Pancreas (tissue), 10 donors: ENCODE measurements at regions not wholly inside any gene's neighbourhood (a gene's known extent, or its start where the extent isn't known, plus 50 kb on each side); places are given as distances from the start of the nearest gene placed in this dataset.

Experiments used
- ATAC-seq, 4 donors: fragments of 200-7000 bp; cut with Tn5 transposase; one replicate each; pipeline versions ENCODE4 v1.8.0 to v1.9.1; 2020; ENCODE audit warnings: mild to moderate bottlenecking in 4 of 4, moderate library complexity in 4 of 4
- DNase-seq, 6 donors: peaks; one replicate each; pipeline ENCODE4 v3.0.0-alpha.2; 2020
- FAIRE-seq: peaks from 2 replicates; lab custom pipeline; 2012; peaks lifted over from hg19 to GRCh38; lab: Jason Lieb, UNC
- H3K27ac ChIP-seq, 4 donors: fragments of 200-600 bp; sonication (generic); 1 replicate in 3 of 4; 2 replicates in 1 of 4; pipeline versions ENCODE4 v1.5.0 to v1.8.0; 2020
- H3K27me3 ChIP-seq, 4 donors: fragments of 200-600 bp; one replicate each; pipeline ENCODE4 v1.8.0; 2021
- H3K36me3 ChIP-seq, 3 donors: fragments of 200-600 bp; sonication (generic) in 1 of 3; one replicate each; pipeline versions ENCODE4 v1.5.0 to v1.8.0; 2020 to 2021
- H3K4me1 ChIP-seq, 3 donors: fragments of 200-600 bp; one replicate each; pipeline ENCODE4 v1.8.0; 2021
- H3K4me3 ChIP-seq, 4 donors: fragments of 200-600 bp; sonication (generic) in 2 of 4; one replicate each; pipeline versions ENCODE4 v1.5.0 to v1.8.0; 2020 to 2021
- H3K9me3 ChIP-seq, 4 donors: fragments of 200-600 bp; one replicate each; pipeline ENCODE4 v1.8.0; 2021
- WGBS, 2 donors: extraction: QIAGEN DNeasy Blood & Tissue Kit; methylation state at CpG; one replicate each; pipeline ENCODE4 v1.1.7; 2013; 5-methylcytosine and 5-hydroxymethylcytosine counted together
- intact Hi-C, 3 donors: fragments of 100-400 bp; cut with DNase I; formaldehyde crosslinking; loops; one replicate each; pipeline versions ENCODE4 v1.11.1 to v1.14.2; 2022
- TF ChIP-seq, protein P1 (sequence below), 4 donors: fragments of 200-600 bp; sonication (generic) in 3 of 4; IDR thresholded peaks; one replicate each; pipeline versions ENCODE4 v1.5.0 to v1.8.0; 2021; ENCODE audit warnings: antibody characterized with exemption in 4 of 4
- donor health status: healthy with polysubstance abuse.
- donor health status: DM: no; HTN: no; CAD: no; lungs with moderate emphysema.
- donor health status: DM: no; HTN: no; CAD: no.
- donor health status: control.
- donor health status: control.
- donor health status: Bipolar disorder and iron deficiency.
- donor health status: DM: yes; HTN: yes; CAD: no.
- donor health status: DM: no; HTN: no; CAD: no.
- donor health status: DM: no; HTN: no; CAD: no.
- donor health status: DM: yes; HTN: yes; CAD: no.

- Histone ChIP-seq H3K4me3 (no peak overlapping the region), H3K27me3 (no peaks in the 10 kb centered on the region), H3K4me1 (no peaks in the 10 kb centered on the region), H3K9me3 (no peaks in the 10 kb centered on the region), H3K36me3 (no peaks in the 10 kb centered on the region), H3K27ac (no peak overlapping the region)
- DNase-seq (peak in 1 of 6 donors; percentile 16), ATAC-seq (peak in 3 of 4 donors; percentile 53 to 80 (median 60)), FAIRE-seq (no peak)
- intact Hi-C loops, result no loop called here
- 36 to 38% methylated on average over 9 of the region's 9 CpGs for WGBS, 2 donors
- TF ChIP-seq, protein P1, sequence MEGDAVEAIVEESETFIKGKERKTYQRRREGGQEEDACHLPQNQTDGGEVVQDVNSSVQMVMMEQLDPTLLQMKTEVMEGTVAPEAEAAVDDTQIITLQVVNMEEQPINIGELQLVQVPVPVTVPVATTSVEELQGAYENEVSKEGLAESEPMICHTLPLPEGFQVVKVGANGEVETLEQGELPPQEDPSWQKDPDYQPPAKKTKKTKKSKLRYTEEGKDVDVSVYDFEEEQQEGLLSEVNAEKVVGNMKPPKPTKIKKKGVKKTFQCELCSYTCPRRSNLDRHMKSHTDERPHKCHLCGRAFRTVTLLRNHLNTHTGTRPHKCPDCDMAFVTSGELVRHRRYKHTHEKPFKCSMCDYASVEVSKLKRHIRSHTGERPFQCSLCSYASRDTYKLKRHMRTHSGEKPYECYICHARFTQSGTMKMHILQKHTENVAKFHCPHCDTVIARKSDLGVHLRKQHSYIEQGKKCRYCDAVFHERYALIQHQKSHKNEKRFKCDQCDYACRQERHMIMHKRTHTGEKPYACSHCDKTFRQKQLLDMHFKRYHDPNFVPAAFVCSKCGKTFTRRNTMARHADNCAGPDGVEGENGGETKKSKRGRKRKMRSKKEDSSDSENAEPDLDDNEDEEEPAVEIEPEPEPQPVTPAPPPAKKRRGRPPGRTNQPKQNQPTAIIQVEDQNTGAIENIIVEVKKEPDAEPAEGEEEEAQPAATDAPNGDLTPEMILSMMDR (IDR thresholded peaks at IDR 0.05), result no peak
These were observed 86.9 kb downstream of the RDH14 start for GRCh38 chr2:18473241-18474181.

DNA sequence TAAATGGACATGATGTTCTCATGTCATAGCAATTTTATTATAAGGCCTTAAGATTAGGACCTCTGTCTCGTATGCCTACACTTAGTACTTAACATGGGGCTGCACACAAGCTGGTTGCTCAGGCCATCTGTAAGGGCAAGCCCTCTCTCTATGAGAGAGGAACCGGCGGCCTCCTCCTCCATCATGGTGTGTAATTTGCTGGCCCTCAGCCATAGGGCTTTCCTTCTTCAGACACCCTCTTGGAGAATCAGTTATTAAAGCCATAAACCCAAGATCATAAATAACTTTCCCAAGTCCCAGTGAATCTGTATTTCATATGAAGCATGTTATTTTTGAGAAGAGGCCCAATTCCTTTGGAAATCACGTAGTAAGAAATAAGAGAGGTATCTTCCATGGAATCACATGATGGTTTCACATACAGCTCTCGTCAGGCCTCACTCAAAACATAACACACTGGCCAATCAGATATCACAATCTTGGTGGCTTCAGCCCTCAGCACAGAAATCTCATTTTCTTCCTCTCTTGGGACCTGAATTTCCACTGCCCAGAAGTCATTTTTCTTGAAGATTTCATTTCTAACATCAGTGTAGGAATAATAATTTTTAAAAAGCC lies 92.6 kb downstream of the RDH14 start:
- FAIRE-seq (no peak), DNase-seq (no peak), ATAC-seq (no peak)
- Histone ChIP-seq H3K9me3 (no peaks in the 10 kb centered on the region), H3K27me3 (no peaks in the 10 kb centered on the region), H3K4me1 (no peaks in the 10 kb centered on the region), H3K36me3 (no peaks in the 10 kb centered on the region), H3K27ac (no peak overlapping the region), H3K4me3 (no peak overlapping the region)
- 80 to 81% methylated on average over 5 of the region's 5 CpGs for WGBS, 2 donors
- intact Hi-C loops, result no loop called here
- TF ChIP-seq, protein P1 (IDR thresholded peaks at IDR 0.05), result no peak

DNA sequence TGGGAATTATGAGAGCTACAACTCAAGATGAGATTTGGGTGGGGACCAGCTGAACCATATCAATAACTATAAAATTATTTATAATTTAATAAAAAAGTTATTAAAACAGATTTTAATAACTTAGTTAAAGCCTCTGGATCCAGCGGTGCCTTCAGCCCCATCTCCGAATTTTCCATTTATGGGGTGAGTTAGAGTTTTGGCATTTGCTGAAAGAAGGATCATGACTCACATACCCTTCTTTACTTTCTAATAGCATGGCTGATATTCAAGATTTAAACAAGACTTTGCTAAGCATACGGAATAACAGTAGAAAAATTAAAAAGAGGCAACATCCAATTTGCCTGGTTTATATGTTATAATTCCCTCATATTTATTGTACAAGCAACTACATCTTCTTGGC lies 94.5 kb downstream of the RDH14 start:
- WGBS, 2 donors, result 84 to 88% methylated on average over 3 of the region's 3 CpGs
- DNase-seq, result no peak
- no peak for FAIRE-seq
- H3K4me3 ChIP-seq, result no peak overlapping the region
- H3K27ac ChIP-seq, result no peak overlapping the region
- H3K9me3 ChIP-seq, result no peaks in the 10 kb centered on the region
- H3K4me1 ChIP-seq, result no peaks in the 10 kb centered on the region
- ATAC-seq, result no peak
- no peaks in the 10 kb centered on the region for H3K36me3 ChIP-seq
- no peaks in the 10 kb centered on the region for H3K27me3 ChIP-seq
- TF ChIP-seq, protein P1 (IDR thresholded peaks at IDR 0.05), result no peak
- intact Hi-C loops, result no loop called here

GRCh38 chr2:18464913-18465312 lies 95.5 kb downstream of the RDH14 start:
- DNase-seq, result no peak
- Histone ChIP-seq H3K27ac (no peak overlapping the region), H3K4me1 (no peaks in the 10 kb centered on the region), H3K36me3 (no peaks in the 10 kb centered on the region), H3K4me3 (no peak overlapping the region), H3K9me3 (no peaks in the 10 kb centered on the region), H3K27me3 (no peaks in the 10 kb centered on the region)
- intact Hi-C loops, result no loop called here
- FAIRE-seq, result no peak
- TF ChIP-seq, protein P1 (IDR thresholded peaks at IDR 0.05), result no peak
- no peak for ATAC-seq
- 67 to 90% methylated on average over 2 of the region's 2 CpGs for WGBS, 2 donors
